Fibroblast of villous mesenchyme (primary cell): ENCODE measurements at regions not wholly inside any gene's neighbourhood (a gene's known extent, or its start where the extent isn't known, plus 50 kb on each side); places are given as distances from the start of the nearest gene placed in this dataset.

ENCODE experiments used
- DNase-seq: peaks from one replicate; pipeline ENCODE4 v3.0.0-alpha.2; 2010; ENCODE audit warnings: low read depth
- H3K4me3 ChIP-seq: 2 replicates; pipeline ENCODE4 v1.5.1; 2011; ENCODE audit warnings: low read depth, mild to moderate bottlenecking, low read length
- TF ChIP-seq, protein P1 (sequence below): IDR thresholded peaks from 2 replicates; pipeline ENCODE4 v1.5.1; 2012; ENCODE audit warnings: low read depth, mild to moderate bottlenecking, low read length; ENCODE audit not compliant: insufficient read depth

DNA sequence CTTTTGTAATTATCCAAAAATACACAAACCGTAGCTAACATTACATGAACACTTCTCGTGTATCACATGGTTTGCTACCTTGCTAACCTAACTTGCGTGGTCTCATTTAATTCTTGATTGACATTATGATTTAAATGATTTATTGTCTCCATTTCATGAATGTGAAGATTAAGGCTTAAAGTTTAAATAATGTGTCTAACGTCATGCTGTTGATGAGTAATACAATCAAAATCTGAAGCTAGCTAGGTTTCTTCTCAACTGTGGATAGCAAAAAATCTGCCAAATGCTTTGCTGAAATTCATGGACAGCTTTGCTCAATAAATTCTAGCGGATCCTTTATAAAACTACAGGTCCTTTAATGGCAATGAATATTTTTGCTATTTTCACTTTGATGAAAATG lies 274.1 kb upstream of the MC4R start:
- DNase-seq, result no peak
- no peak overlapping the region for H3K4me3 ChIP-seq
- TF ChIP-seq, protein P1, sequence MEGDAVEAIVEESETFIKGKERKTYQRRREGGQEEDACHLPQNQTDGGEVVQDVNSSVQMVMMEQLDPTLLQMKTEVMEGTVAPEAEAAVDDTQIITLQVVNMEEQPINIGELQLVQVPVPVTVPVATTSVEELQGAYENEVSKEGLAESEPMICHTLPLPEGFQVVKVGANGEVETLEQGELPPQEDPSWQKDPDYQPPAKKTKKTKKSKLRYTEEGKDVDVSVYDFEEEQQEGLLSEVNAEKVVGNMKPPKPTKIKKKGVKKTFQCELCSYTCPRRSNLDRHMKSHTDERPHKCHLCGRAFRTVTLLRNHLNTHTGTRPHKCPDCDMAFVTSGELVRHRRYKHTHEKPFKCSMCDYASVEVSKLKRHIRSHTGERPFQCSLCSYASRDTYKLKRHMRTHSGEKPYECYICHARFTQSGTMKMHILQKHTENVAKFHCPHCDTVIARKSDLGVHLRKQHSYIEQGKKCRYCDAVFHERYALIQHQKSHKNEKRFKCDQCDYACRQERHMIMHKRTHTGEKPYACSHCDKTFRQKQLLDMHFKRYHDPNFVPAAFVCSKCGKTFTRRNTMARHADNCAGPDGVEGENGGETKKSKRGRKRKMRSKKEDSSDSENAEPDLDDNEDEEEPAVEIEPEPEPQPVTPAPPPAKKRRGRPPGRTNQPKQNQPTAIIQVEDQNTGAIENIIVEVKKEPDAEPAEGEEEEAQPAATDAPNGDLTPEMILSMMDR, result no peak

DNA sequence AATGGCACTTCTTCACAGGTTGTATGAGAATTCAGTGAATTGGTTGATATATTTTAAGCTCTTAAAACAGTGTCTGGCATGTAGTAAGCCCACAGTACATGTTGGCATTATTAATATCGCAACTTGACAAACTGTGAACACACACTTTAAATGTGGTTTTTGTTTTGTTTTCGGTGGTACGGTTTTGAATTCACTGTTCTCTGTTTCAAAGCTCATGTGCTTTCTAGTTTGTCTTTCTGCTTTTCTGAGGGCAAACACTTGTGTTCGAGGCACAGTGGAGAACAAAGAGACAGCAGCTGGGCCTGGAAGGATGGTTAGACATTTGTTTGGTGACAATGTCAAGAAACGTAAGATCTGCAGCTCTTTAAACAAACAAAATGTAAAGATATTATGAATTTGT lies 276.5 kb upstream of the MC4R start:
- no peak for DNase-seq
- TF ChIP-seq, protein P1, result no peak
- H3K4me3 ChIP-seq, result no peak overlapping the region

DNA sequence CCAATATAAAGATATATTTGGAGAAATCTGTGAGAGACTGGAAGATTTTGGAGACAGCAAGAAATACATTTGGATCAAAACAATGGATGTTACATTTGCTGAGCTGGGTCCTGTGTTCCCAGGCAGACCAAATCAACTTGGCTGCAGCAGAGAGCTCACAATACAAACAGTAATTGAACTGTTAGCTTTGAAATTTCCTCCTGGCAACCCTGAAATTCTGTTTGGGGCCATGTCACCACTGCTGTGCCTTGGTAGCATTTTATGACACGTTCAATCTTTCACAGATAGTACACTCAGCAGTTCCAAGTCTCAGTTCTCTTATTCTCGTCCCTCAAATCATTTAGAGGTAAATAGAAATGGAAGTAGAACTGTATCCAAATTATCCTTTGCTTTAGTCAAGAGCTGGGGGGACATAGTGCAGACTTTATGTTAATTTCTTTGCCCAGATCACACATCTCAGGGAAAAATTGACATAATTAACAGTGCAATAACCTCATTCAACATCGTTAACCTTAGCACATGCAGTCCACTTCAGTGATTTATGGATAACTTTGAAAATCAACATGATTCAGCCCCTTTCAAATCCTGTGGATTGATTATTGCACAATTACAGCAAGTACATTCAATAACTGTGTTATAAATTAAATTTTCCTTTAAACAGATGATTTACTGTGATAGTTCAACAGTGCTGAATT lies 277.4 kb upstream of the MC4R start:
- TF ChIP-seq, protein P1, result no peak
- no peak overlapping the region for H3K4me3 ChIP-seq
- DNase-seq, result no peak

DNA sequence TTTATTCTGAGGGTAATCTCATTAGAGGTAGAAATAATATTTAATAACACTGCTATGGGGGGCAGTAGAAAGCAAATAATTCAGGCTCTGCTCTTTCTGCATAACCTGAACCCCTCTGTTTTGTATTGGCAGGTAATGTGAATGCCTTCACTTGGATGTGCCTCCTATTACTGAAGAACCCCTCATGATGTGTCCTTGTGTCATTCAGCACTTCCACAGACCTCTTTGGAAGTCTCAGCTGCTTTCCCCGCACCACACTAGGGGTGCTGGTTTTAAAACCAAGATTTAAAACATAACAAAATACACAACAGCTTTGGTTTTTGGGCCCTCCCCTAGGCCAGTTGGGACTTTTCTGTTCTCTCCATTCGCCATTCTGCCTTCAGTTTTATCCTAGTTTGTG lies 281.7 kb upstream of the MC4R start:
- no peak for DNase-seq
- TF ChIP-seq, protein P1, result no peak
- no peak overlapping the region for H3K4me3 ChIP-seq

DNA sequence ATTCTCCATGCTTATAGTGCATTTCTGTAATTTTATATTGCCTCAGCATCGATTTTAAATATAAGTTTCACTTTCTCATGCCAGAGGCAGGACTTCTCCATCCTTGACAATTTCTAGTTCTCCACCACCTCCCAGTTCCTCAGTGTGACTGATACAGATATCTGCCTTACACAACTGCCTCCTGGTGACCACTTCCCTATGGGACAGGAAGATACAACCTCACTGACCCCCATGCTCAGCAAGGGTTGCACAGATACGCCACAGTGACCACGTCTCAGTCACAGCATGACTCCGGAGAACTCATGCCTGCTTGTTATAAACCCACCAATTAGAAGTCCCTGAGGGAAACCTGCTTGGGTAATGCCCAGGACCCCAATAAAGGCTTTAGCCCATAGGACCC lies 284.0 kb upstream of the MC4R start:
- no peak for DNase-seq
- no peak overlapping the region for H3K4me3 ChIP-seq
- TF ChIP-seq, protein P1, result no peak

DNA sequence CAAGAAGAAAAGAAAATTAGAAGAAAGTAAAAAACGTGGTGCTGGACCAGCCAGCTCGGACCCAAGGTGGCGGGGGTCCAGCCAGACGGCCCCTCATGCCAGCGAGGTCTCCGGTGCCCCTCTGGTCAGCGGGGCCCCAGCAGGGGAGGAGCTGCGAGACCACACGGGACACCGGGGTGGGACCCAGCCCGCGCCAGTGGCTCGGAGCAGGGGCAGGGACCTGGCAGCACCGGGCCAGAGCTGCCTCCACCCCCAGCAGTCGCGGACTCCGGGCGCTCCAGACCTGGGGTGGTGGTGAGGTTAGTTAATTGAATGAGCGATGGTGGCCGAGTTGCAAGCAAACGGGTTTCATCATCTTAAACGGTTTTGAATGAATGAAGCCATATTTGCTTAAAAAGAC lies 289.9 kb upstream of the MC4R start:
- TF ChIP-seq, protein P1, result no peak
- no peak for DNase-seq
- H3K4me3 ChIP-seq, result no peak overlapping the region
